Smooth muscle cell (in vitro differentiated cells): ENCODE measurements at regions not wholly inside any gene's neighbourhood (a gene's known extent, or its start where the extent isn't known, plus 50 kb on each side); places are given as distances from the start of the nearest gene placed in this dataset.

Experiments
- DNase-seq: peaks from one replicate; lab custom pipeline; 2025; ENCODE audit not compliant: unreplicated experiment; lab: John Stamatoyannopoulos, UW
- H2AFZ ChIP-seq: fragments of 200-600 bp; sonication (generic); 2 replicates; pipeline ENCODE4 v1.6.0; 2016; ENCODE audit warnings: antibody characterized with exemption, low read depth, mild to moderate bottlenecking
- H3F3A ChIP-seq: fragments of 200-600 bp; sonication (generic); 2 replicates; pipeline ENCODE4 v1.6.0; 2017; ENCODE audit warnings: antibody characterized with exemption, low read depth
- H3K27ac ChIP-seq: fragments of 200-600 bp; sonication (generic); 2 replicates; pipeline ENCODE4 v1.5.1; 2016; ENCODE audit warnings: low read depth, mild to moderate bottlenecking
- H3K27me3 ChIP-seq: fragments of 200-600 bp; sonication (generic); 2 replicates; pipeline ENCODE4 v1.6.1; 2016; ENCODE audit warnings: low read depth, mild to moderate bottlenecking
- H3K36me3 ChIP-seq: fragments of 200-600 bp; sonication (generic); 2 replicates; pipeline ENCODE4 v1.5.1; 2016; ENCODE audit warnings: low read depth
- H3K4me1 ChIP-seq: fragments of 200-600 bp; sonication (generic); 2 replicates; pipeline ENCODE4 v1.5.1; 2016; ENCODE audit warnings: low read depth
- H3K4me2 ChIP-seq: fragments of 200-600 bp; sonication (generic); 2 replicates; pipeline ENCODE4 v1.6.0; 2016; ENCODE audit warnings: mild to moderate bottlenecking
- H3K4me3 ChIP-seq: fragments of 200-600 bp; sonication (generic); 2 replicates; pipeline ENCODE4 v1.5.1; 2016; ENCODE audit warnings: mild to moderate bottlenecking
- H3K79me2 ChIP-seq: fragments of 200-600 bp; sonication (generic); 2 replicates; pipeline ENCODE4 v1.6.0; 2016; ENCODE audit warnings: low read depth, mild to moderate bottlenecking
- H3K9ac ChIP-seq: fragments of 200-600 bp; sonication (generic); 2 replicates; pipeline ENCODE4 v1.6.0; 2016; ENCODE audit warnings: low read depth
- H3K9me3 ChIP-seq: fragments of 200-600 bp; sonication (generic); replicated peaks from 2 replicates; pipeline ENCODE4 v1.5.1; 2016; ENCODE audit warnings: low read depth
- H4K20me1 ChIP-seq: fragments of 200-600 bp; sonication (generic); 2 replicates; pipeline ENCODE4 v1.6.0; 2016; ENCODE audit warnings: low read depth
- WGBS: methylation state at CpG from one replicate; pipeline ENCODE4 v1.1.7; 2016; ENCODE audit warnings: low lambda C conversion rate; 5-methylcytosine and 5-hydroxymethylcytosine counted together
- TF ChIP-seq, protein P1 (sequence below): fragments of 200-600 bp; sonication (generic); IDR thresholded peaks from 2 replicates; pipeline ENCODE4 v1.5.1; 2017; ENCODE audit warnings: borderline replicate concordance, mild to moderate bottlenecking, antibody characterized with exemption; ENCODE audit not compliant: insufficient read depth, poor library complexity, severe bottlenecking

DNA sequence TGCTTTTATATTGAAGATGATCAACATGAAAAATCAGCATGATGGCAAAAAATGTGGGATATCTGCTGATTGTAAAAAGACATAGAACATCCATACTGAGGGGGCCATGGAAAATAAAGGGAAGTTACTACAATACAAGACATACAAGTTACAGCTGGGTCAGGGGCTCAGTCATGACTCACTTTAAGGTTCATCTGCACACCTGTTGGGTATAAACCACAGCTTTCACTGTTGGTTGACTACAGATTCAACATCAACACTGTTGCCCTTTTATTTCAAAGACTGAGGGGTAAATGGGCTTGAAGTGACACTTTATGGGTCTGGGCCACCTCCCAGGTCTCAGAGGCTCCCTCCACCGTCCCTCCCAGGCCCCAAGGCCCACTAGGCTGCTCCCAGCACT is 98.1 kb upstream of the IRS2 start:
- H3K27me3 ChIP-seq, result peaks cover 6% of the 10 kb centered on the region
- no peaks in the 10 kb centered on the region for H3K36me3 ChIP-seq
- H3K27ac ChIP-seq, result no peak overlapping the region
- no peaks in the 10 kb centered on the region for H3K4me1 ChIP-seq
- no peaks in the 10 kb centered on the region for H3K79me2 ChIP-seq
- no peak overlapping the region for H2AFZ ChIP-seq
- no peaks in the 10 kb centered on the region for H4K20me1 ChIP-seq
- TF ChIP-seq, protein P1, sequence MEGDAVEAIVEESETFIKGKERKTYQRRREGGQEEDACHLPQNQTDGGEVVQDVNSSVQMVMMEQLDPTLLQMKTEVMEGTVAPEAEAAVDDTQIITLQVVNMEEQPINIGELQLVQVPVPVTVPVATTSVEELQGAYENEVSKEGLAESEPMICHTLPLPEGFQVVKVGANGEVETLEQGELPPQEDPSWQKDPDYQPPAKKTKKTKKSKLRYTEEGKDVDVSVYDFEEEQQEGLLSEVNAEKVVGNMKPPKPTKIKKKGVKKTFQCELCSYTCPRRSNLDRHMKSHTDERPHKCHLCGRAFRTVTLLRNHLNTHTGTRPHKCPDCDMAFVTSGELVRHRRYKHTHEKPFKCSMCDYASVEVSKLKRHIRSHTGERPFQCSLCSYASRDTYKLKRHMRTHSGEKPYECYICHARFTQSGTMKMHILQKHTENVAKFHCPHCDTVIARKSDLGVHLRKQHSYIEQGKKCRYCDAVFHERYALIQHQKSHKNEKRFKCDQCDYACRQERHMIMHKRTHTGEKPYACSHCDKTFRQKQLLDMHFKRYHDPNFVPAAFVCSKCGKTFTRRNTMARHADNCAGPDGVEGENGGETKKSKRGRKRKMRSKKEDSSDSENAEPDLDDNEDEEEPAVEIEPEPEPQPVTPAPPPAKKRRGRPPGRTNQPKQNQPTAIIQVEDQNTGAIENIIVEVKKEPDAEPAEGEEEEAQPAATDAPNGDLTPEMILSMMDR, result no peak
- H3F3A ChIP-seq, result no peaks in the 10 kb centered on the region
- no peak overlapping the region for H3K4me3 ChIP-seq
- H3K9me3 ChIP-seq, result no peaks in the 10 kb centered on the region
- H3K4me2 ChIP-seq, result no peak overlapping the region
- WGBS, result 80% methylated on average over 1 of the region's 1 CpG
- no peak for DNase-seq
- H3K9ac ChIP-seq, result no peak overlapping the region

DNA sequence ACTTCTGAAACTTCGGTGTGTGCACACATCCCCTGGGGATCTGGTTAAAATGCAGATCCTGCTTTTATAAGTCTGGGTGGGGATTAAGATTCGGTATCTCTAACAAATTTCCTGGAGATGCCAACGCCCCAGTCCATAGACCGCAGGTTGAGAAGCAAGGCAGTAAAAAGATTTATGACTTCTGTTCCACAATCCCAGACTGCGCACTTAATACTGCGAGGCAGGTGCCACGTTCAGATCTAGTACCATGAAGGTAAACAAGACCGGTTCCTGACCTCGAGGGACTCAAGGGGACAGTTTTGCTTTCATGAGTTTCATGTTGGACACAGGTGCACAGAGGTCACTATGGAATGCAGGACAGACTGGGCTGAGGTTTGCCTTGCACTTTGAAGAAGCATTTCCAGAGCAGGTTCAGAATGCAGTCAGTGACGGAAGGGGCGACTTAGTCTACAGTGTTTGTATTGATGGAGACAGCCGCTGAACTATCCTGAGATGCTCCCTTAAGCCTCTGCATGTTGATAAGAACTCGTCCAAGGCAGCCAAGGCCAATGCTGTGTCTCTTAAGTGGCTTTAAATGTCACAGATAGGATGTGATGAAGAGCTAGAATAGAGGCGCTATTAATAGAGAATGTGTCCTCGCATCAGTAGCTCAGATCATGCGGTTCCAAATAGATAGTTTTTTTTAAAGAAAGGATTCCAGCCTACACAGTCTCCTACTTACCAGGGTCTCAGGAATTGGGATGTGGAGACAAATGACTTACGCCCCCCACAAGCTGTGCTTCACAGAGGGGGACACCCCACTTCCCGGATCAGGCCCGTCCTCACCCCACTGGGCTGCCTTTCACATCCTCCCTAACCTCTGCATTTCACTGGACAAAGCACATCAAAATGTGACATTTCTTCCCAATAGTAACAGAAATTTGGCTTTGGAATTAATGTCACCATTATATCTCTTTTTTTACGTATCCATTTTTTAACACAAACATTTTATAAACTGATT is 97.1 kb upstream of the IRS2 start:
- Histone ChIP-seq H3K4me2 (no peak overlapping the region), H3F3A (no peaks in the 10 kb centered on the region), H3K36me3 (no peaks in the 10 kb centered on the region), H3K9ac (no peak overlapping the region), H3K4me3 (no peak overlapping the region), H3K27ac (no peak overlapping the region), H2AFZ (no peak overlapping the region), H3K4me1 (no peaks in the 10 kb centered on the region), H4K20me1 (no peaks in the 10 kb centered on the region), H3K79me2 (no peaks in the 10 kb centered on the region), H3K27me3 (peaks cover 6% of the 10 kb centered on the region), H3K9me3 (no peaks in the 10 kb centered on the region)
- DNase-seq, result no peak
- TF ChIP-seq, protein P1, result no peak
- WGBS, result 80% methylated on average over 20 of the region's 20 CpGs

DNA sequence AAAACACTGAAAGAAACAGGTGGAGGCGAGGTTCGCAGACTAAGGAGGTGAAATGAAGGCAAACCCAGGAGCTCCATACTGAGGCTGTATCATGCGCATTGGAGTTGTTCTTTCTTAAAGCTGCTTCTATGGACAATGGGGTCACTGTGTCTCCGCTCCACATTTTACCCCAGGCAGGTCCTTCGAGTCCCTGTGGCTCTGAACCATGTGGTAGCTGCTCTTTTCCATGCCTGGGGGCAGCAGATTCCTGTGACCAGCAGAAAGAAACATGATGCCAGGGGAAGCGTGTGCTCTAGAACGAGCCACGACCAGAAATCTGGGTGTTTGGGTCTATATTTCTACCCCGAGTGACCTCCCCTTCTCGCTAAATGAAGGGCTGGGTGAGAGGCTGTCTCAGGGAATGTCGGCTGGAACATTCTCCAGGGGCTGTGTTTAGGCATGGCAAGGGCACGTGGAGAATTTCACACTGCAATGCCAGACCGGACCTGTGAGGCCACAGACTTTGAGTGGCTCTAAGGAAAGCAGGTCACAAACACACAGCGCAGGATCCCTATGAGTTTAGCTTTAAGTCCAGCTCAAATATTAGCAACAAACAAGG is 95.7 kb upstream of the IRS2 start:
- WGBS, result 81% methylated on average over 14 of the region's 14 CpGs
- H2AFZ ChIP-seq, result no peak overlapping the region
- no peaks in the 10 kb centered on the region for H4K20me1 ChIP-seq
- no peak overlapping the region for H3K9ac ChIP-seq
- no peaks in the 10 kb centered on the region for H3K79me2 ChIP-seq
- TF ChIP-seq, protein P1, result no peak
- no peak overlapping the region for H3K27ac ChIP-seq
- no peaks in the 10 kb centered on the region for H3K9me3 ChIP-seq
- H3K4me3 ChIP-seq, result no peak overlapping the region
- no peaks in the 10 kb centered on the region for H3K36me3 ChIP-seq
- H3F3A ChIP-seq, result no peaks in the 10 kb centered on the region
- DNase-seq, result no peak
- no peak overlapping the region for H3K4me2 ChIP-seq
- no peaks in the 10 kb centered on the region for H3K4me1 ChIP-seq
- H3K27me3 ChIP-seq, result peaks cover 6% of the 10 kb centered on the region
